22Rv1 (cell line): ENCODE measurements at regions not wholly inside any gene's neighbourhood (a gene's known extent, or its start where the extent isn't known, plus 50 kb on each side); places are given as distances from the start of the nearest gene placed in this dataset.

ENCODE experiments used
- H3K27ac ChIP-seq: fragments of 450-650 bp; 2 replicates; pipeline ENCODE4 v1.5.1; 2017
- CTCF ChIP-seq: fragments of 450-650 bp; IDR thresholded peaks from 2 replicates; pipeline ENCODE4 v1.5.1; 2017; ENCODE audit warnings: mild to moderate bottlenecking
- ZFX ChIP-seq: fragments of 450-650 bp; IDR thresholded peaks from 2 replicates; pipeline ENCODE4 v1.6.1; 2017; ENCODE audit warnings: antibody characterized with exemption, borderline replicate concordance

GRCh38 chr10:120012566-120012965 lies 120.0 kb downstream of the SEC23IP start:
- H3K27ac ChIP-seq: no peak overlapping the region
- TF ChIP-seq ZFX (no peak), CTCF (no peak)

GRCh38 chr10:120014031-120014430 lies 121.5 kb downstream of the SEC23IP start:
- TF ChIP-seq ZFX (no peak), CTCF (no peak)
- H3K27ac ChIP-seq: no peak overlapping the region

- TF ChIP-seq ZFX (no peak), CTCF (no peak)
Measured at GRCh38 chr10:120015064-120015463, 122.5 kb downstream of the SEC23IP start.

GRCh38 chr10:120016906-120017305 lies 124.4 kb downstream of the SEC23IP start:
- H3K27ac ChIP-seq: no peak overlapping the region
- no peak for TF ChIP-seq ZFX
- no peak for TF ChIP-seq CTCF

More at GRCh38 chr10:120015064-120015463, 122.5 kb downstream of the SEC23IP start:
- no peak overlapping the region for H3K27ac ChIP-seq

- TF ChIP-seq ZFX (no peak), CTCF (no peak)
- H3K27ac ChIP-seq: no peak overlapping the region
Measured at GRCh38 chr10:120017733-120018417, 125.3 kb downstream of the SEC23IP start.

- no peak for TF ChIP-seq CTCF
- no peak for TF ChIP-seq ZFX
Measured at GRCh38 chr10:120018695-120019094, 126.2 kb downstream of the SEC23IP start.

GRCh38 chr10:120019568-120019967 lies 127.0 kb downstream of the SEC23IP start:
- TF ChIP-seq ZFX: no peak
- no peak overlapping the region for H3K27ac ChIP-seq

More at GRCh38 chr10:120018695-120019094, 126.2 kb downstream of the SEC23IP start:
- no peak overlapping the region for H3K27ac ChIP-seq

GRCh38 chr10:120022357-120022756 lies 129.8 kb downstream of the SEC23IP start:
- no peak overlapping the region for H3K27ac ChIP-seq
- TF ChIP-seq ZFX: no peak
- no peak for TF ChIP-seq CTCF
